Activated CD8-positive, alpha-beta T cell treated with anti-CD3 and anti-CD28 coated beads for 36 hours (primary cell): ENCODE measurements at regions not wholly inside any gene's neighbourhood (a gene's known extent, or its start where the extent isn't known, plus 50 kb on each side); places are given as distances from the start of the nearest gene placed in this dataset.
"Not testable (repeated sequence)": the region's sequence is repeated elsewhere in the genome, so short reads cannot be mapped to it uniquely, and the experiment has no call there.

Experiments
- ATAC-seq: fragments of 200-7000 bp; cut with Tn5 transposase; one replicate; pipeline ENCODE4 v1.10.0; 2021; ENCODE audit warnings: mild to moderate bottlenecking, moderate library complexity
- CTCF ChIA-PET: fragments of 350-600 bp; sonication (Branson Sonifier 250); formaldehyde crosslinking; loops from one replicate; lab custom pipeline; 2021; ENCODE audit warnings: antibody characterized with exemption; lab: Charles Lee
- POLR2A ChIA-PET: fragments of 350-600 bp; sonication (Branson Sonifier 250); formaldehyde crosslinking; loops from one replicate; lab custom pipeline; 2021; ENCODE audit warnings: antibody characterized with exemption; lab: Charles Lee
- DNase-seq: peaks from one replicate; pipeline ENCODE4 v3.0.0-alpha.2; 2020
- H3K27ac Mint-ChIP-seq: one replicate; pipeline ENCODE4 v1.8.0; 2021; ENCODE audit warnings: mild to moderate bottlenecking, mixed read lengths
- H3K27me3 Mint-ChIP-seq: one replicate; pipeline ENCODE4 v1.8.0; 2021; ENCODE audit warnings: mixed read lengths
- H3K36me3 Mint-ChIP-seq: one replicate; pipeline ENCODE4 v1.8.0; 2021; ENCODE audit warnings: low read depth, mixed read lengths
- H3K4me1 Mint-ChIP-seq: one replicate; pipeline ENCODE4 v1.8.0; 2021; ENCODE audit warnings: low read depth, mixed read lengths
- H3K4me3 Mint-ChIP-seq: one replicate; pipeline ENCODE4 v1.8.0; 2021; ENCODE audit warnings: mild to moderate bottlenecking, moderate library complexity, mixed read lengths
- H3K9me3 Mint-ChIP-seq: one replicate; pipeline ENCODE4 v1.8.0; 2021; ENCODE audit warnings: mixed read lengths
- intact Hi-C: fragments of 100-400 bp; cut with micrococcal nuclease; formaldehyde crosslinking; loops from one replicate; pipeline ENCODE4 v1.10.0; 2022
- TF ChIP-seq, protein P1 (sequence below): fragments of 200-600 bp; IDR thresholded peaks from one replicate; pipeline ENCODE4 v1.8.0; 2022; ENCODE audit warnings: antibody characterized with exemption, mild to moderate bottlenecking

DNA sequence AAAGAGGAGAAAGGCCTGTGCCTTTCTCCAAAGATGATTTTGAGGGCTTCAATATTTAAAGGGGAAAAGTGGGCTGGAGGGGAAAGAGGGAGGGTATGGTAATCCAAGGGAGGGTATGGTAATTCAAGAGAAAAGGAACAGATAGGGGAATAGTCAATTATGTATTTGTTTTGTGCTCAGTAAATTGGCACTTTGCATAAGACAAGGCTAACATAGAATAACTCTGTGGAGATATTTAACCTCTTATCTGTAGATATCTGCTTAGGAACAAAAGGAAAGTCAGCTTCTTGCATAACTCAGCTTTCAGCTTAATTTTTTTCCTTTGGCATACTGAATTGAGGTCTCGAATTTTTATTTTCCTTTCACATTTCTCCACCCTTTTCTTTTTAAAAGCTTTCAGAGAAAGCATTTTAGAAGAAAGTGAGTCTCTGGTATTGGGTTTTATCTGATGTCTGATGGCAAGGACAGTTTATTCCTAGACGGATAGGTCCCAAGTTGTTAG lies 119.9 kb upstream of the F3 start:
- Mint-ChIP-seq H3K36me3 (no peaks in the 10 kb centered on the region), H3K27me3 (no peaks in the 10 kb centered on the region), H3K4me3 (no peak overlapping the region), H3K27ac (no peak overlapping the region), H3K9me3 (no peaks in the 10 kb centered on the region), H3K4me1 (no peaks in the 10 kb centered on the region)
- intact Hi-C loops = no loop called here
- TF ChIP-seq, protein P1, sequence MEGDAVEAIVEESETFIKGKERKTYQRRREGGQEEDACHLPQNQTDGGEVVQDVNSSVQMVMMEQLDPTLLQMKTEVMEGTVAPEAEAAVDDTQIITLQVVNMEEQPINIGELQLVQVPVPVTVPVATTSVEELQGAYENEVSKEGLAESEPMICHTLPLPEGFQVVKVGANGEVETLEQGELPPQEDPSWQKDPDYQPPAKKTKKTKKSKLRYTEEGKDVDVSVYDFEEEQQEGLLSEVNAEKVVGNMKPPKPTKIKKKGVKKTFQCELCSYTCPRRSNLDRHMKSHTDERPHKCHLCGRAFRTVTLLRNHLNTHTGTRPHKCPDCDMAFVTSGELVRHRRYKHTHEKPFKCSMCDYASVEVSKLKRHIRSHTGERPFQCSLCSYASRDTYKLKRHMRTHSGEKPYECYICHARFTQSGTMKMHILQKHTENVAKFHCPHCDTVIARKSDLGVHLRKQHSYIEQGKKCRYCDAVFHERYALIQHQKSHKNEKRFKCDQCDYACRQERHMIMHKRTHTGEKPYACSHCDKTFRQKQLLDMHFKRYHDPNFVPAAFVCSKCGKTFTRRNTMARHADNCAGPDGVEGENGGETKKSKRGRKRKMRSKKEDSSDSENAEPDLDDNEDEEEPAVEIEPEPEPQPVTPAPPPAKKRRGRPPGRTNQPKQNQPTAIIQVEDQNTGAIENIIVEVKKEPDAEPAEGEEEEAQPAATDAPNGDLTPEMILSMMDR = no peak
- ATAC-seq (no peak), DNase-seq (no peak)
- ChIA-PET CTCF (no interaction called here), POLR2A (no interaction called here)

DNA sequence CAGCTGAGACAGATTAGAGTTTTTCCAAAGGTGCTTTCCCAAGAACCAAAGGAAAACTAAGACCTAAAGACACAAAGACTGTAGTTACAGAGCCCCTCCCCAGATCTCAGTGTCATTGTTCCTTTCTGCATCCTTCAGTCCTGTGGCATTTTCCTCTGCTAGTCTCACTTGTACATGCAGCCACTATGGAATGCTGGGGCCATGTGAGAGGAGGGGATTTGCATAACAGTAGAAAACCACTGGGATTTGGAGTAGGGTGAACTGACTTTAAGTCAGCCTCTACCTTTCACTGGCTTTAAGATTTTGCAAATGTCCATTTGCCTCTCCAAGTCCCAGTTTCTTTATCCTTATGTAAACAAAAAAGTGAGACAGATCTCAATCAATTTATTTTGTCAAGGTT lies 119.4 kb upstream of the F3 start:
- H3K9me3 Mint-ChIP-seq = no peaks in the 10 kb centered on the region
- CTCF ChIA-PET = no interaction called here
- intact Hi-C loops = no loop called here

DNA sequence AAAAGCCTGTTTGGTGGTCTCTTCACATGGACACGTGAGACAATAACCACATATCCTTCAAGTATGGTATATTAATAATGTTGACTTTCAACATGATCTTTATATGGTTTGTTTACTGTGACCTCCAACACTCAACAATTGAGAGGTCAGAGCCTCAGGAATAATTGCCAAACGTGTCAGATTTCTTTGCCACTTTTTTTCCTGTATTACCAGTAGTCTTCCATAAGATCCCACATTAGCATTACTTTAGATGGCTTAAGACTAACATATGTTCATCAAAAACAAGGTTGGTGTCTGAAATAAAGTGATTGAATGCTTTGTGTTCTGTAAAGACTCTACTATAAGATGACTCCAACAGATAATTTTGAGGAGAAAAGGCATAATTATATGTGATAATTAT lies 118.7 kb upstream of the F3 start:
- DNase-seq (no peak), ATAC-seq (no peak)
- ChIA-PET CTCF (no interaction called here), POLR2A (no interaction called here)
- Mint-ChIP-seq H3K4me1 (no peaks in the 10 kb centered on the region), H3K27me3 (peaks cover 2% of the 10 kb centered on the region), H3K27ac (no peak overlapping the region), H3K9me3 (no peaks in the 10 kb centered on the region), H3K4me3 (no peak overlapping the region), H3K36me3 (no peaks in the 10 kb centered on the region)
- TF ChIP-seq, protein P1 = no peak
- intact Hi-C loops = no loop called here

More for the DNA sequence above, 119.4 kb upstream of the F3 start:
- H3K4me3 Mint-ChIP-seq = no peak overlapping the region
- POLR2A ChIA-PET = no interaction called here
- H3K27ac Mint-ChIP-seq = no peak overlapping the region
- no peaks in the 10 kb centered on the region for H3K27me3 Mint-ChIP-seq
- TF ChIP-seq, protein P1 = no peak
- no peak for DNase-seq
- H3K4me1 Mint-ChIP-seq = no peaks in the 10 kb centered on the region
- no peaks in the 10 kb centered on the region for H3K36me3 Mint-ChIP-seq
- no peak for ATAC-seq

DNA sequence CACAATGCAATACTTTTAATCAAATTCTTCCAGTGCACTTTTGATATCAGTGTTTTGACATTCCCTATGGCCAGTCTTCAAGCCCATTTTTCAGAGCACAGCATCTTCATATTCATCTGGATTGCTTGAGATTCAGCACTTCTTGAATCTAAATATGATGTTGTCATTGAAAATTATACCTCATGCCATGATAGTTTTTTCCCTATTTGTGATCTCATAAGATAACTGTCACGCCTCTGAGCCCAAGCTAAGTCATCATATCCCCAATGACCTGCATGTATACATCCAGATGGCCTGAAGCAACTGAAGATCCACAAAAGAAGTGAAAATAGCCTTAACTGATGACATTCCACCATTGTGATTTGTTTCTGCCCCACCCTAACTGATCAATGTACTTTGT lies 117.6 kb upstream of the F3 start:
- POLR2A ChIA-PET, H3K4me3 Mint-ChIP-seq, H3K4me1 Mint-ChIP-seq, H3K9me3 Mint-ChIP-seq, H3K27me3 Mint-ChIP-seq, H3K27ac Mint-ChIP-seq, ATAC-seq, DNase-seq, H3K36me3 Mint-ChIP-seq, intact Hi-C loops, CTCF ChIA-PET: not testable (repeated sequence)

DNA sequence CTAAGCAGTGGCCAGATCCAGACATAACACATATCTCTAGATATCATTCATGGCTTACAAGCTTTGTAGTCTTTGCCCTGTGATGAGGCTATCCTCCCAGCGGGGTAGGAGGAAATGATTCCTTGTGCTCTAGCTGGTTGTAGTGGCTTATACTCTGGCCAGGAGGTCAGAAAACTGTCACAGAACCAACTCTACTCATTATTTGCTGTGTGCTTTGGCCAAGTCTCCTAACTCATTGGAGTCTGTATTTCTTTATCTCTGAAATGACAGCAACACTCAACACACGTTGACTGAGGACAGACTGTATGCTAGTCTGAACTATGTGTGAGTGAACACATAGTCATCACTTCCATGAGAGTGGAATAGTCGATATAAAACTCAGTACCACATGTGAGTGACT lies 116.7 kb upstream of the F3 start:
- Mint-ChIP-seq H3K9me3 (no peaks in the 10 kb centered on the region), H3K4me1 (no peaks in the 10 kb centered on the region), H3K4me3 (no peak overlapping the region), H3K27ac (no peak overlapping the region), H3K27me3 (peaks cover 2% of the 10 kb centered on the region), H3K36me3 (no peaks in the 10 kb centered on the region)
- no peak for DNase-seq
- ATAC-seq = no peak
- TF ChIP-seq, protein P1 = no peak
- ChIA-PET CTCF (no interaction called here), POLR2A (no interaction called here)
- intact Hi-C loops = no loop called here

DNA sequence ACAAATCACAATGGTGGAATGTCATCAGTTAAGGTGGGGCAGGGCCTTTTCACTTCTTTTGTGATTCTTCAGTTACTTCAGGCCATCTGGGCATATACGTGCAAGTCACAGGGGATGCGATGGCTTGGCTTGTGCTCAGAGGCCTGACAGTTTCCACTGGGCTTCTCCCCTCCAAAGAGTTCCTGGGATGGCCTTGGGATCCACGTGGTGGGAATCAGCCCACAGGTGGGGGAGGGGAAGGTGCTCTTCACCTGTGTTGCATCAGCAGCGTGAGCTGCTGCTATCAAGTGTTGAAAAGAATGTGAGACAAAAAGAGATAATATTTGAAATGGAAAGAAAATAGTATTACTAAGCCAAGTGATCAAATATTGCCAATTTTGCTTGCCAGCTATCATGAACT lies 116.2 kb upstream of the F3 start:
- intact Hi-C loops, CTCF ChIA-PET, H3K4me1 Mint-ChIP-seq, H3K9me3 Mint-ChIP-seq, H3K27ac Mint-ChIP-seq, ATAC-seq, DNase-seq, H3K27me3 Mint-ChIP-seq, H3K4me3 Mint-ChIP-seq, POLR2A ChIA-PET, H3K36me3 Mint-ChIP-seq: not testable (repeated sequence)
